MG63 (cell line): ENCODE measurements at regions not wholly inside any gene's neighbourhood (a gene's known extent, or its start where the extent isn't known, plus 50 kb on each side); places are given as distances from the start of the nearest gene placed in this dataset.
"Not testable (repeated sequence)": the region's sequence is repeated elsewhere in the genome, so short reads cannot be mapped to it uniquely, and the experiment has no call there.

Experiments used
- DNase-seq: peaks from one replicate; pipeline ENCODE4 v3.0.0-alpha.2; 2020
- H3K27me3 ChIP-seq: fragments of 250-450 bp; sonication (Bioruptor Pico); 2 replicates; pipeline ENCODE4 v1.5.1; 2020; ENCODE audit warnings: mild to moderate bottlenecking, moderate library complexity
- H3K36me3 ChIP-seq: fragments of 250-450 bp; sonication (Bioruptor Pico); 2 replicates; pipeline ENCODE4 v1.5.1; 2020; ENCODE audit warnings: mild to moderate bottlenecking, moderate library complexity
- H3K4me3 ChIP-seq: fragments of 250-450 bp; sonication (Bioruptor Pico); 2 replicates; pipeline ENCODE4 v1.5.1; 2020; ENCODE audit warnings: mild to moderate bottlenecking, moderate library complexity
- H3K9me3 ChIP-seq: fragments of 250-450 bp; sonication (Bioruptor Pico); 2 replicates; pipeline ENCODE4 v1.5.1; 2020; ENCODE audit warnings: mild to moderate bottlenecking, moderate library complexity

GRCh38 chr1:232859216-232859615 is 54.0 kb downstream of the MAP10 start:
- Histone ChIP-seq H3K4me3 (no peak overlapping the region), H3K27me3 (no peaks in the 10 kb centered on the region), H3K9me3 (no peaks in the 10 kb centered on the region), H3K36me3 (no peaks in the 10 kb centered on the region)
- no peak for DNase-seq

GRCh38 chr1:232861107-232861506 is 55.9 kb downstream of the MAP10 start:
- Histone ChIP-seq H3K36me3 (no peaks in the 10 kb centered on the region), H3K9me3 (no peaks in the 10 kb centered on the region), H3K27me3 (no peaks in the 10 kb centered on the region), H3K4me3 (no peak overlapping the region)
- no peak for DNase-seq

- DNase-seq: no peak
- Histone ChIP-seq H3K36me3 (no peaks in the 10 kb centered on the region), H3K27me3 (no peaks in the 10 kb centered on the region), H3K4me3 (no peak overlapping the region), H3K9me3 (no peaks in the 10 kb centered on the region)
These were observed 58.5 kb downstream of the MAP10 start for GRCh38 chr1:232863544-232864275.

- no peak for DNase-seq
- Histone ChIP-seq H3K36me3 (no peaks in the 10 kb centered on the region), H3K9me3 (no peaks in the 10 kb centered on the region), H3K4me3 (no peak overlapping the region), H3K27me3 (no peaks in the 10 kb centered on the region)
These were observed 60.1 kb downstream of the MAP10 start for GRCh38 chr1:232865102-232865931.

- H3K4me3 ChIP-seq: no peak overlapping the region
- no peaks in the 10 kb centered on the region for H3K36me3 ChIP-seq
- DNase-seq: peak; percentile 94
- no peaks in the 10 kb centered on the region for H3K27me3 ChIP-seq
- no peaks in the 10 kb centered on the region for H3K9me3 ChIP-seq
These were observed 63.7 kb downstream of the MAP10 start for GRCh38 chr1:232868793-232869491.

GRCh38 chr1:232871291-232871969 is 66.2 kb downstream of the MAP10 start:
- H3K36me3 ChIP-seq, H3K9me3 ChIP-seq, H3K27me3 ChIP-seq, H3K4me3 ChIP-seq, DNase-seq: not testable (repeated sequence)

GRCh38 chr1:232872284-232872683 is 67.1 kb downstream of the MAP10 start:
- no peak for DNase-seq
- Histone ChIP-seq H3K27me3 (no peaks in the 10 kb centered on the region), H3K9me3 (no peaks in the 10 kb centered on the region), H3K36me3 (no peaks in the 10 kb centered on the region), H3K4me3 (no peak overlapping the region)

GRCh38 chr1:232872738-232873137 is 67.5 kb downstream of the MAP10 start:
- Histone ChIP-seq H3K36me3 (no peaks in the 10 kb centered on the region), H3K27me3 (no peaks in the 10 kb centered on the region), H3K9me3 (no peaks in the 10 kb centered on the region), H3K4me3 (no peak overlapping the region)
- no peak for DNase-seq

GRCh38 chr1:232873412-232873811 is 68.2 kb downstream of the MAP10 start:
- H3K9me3 ChIP-seq: no peaks in the 10 kb centered on the region
- DNase-seq: no peak
- no peak overlapping the region for H3K4me3 ChIP-seq
- H3K27me3 ChIP-seq: no peaks in the 10 kb centered on the region
- no peaks in the 10 kb centered on the region for H3K36me3 ChIP-seq

- no peak for DNase-seq
- Histone ChIP-seq H3K27me3 (no peaks in the 10 kb centered on the region), H3K9me3 (no peaks in the 10 kb centered on the region), H3K36me3 (no peaks in the 10 kb centered on the region), H3K4me3 (no peak overlapping the region)
These were observed 68.7 kb downstream of the MAP10 start for GRCh38 chr1:232873931-232874330.

GRCh38 chr1:232875536-232875935 is 70.3 kb downstream of the MAP10 start:
- no peak for DNase-seq
- Histone ChIP-seq H3K36me3 (no peaks in the 10 kb centered on the region), H3K9me3 (peaks cover 3% of the 10 kb centered on the region; the same call in 1 of the 2 replicates), H3K4me3 (no peak overlapping the region), H3K27me3 (no peaks in the 10 kb centered on the region)

- peaks cover 3% of the 10 kb centered on the region; the same call in 1 of the 2 replicates for H3K9me3 ChIP-seq
- no peaks in the 10 kb centered on the region for H3K27me3 ChIP-seq
- H3K36me3 ChIP-seq: no peaks in the 10 kb centered on the region
- H3K4me3 ChIP-seq: no peak overlapping the region
- DNase-seq: no peak
These were observed 71.5 kb downstream of the MAP10 start for GRCh38 chr1:232876506-232877364.

- Histone ChIP-seq H3K4me3 (no peak overlapping the region), H3K9me3 (peaks cover 3% of the 10 kb centered on the region; the same call in 1 of the 2 replicates), H3K36me3 (no peaks in the 10 kb centered on the region), H3K27me3 (no peaks in the 10 kb centered on the region)
- DNase-seq: no peak
These were observed 72.3 kb downstream of the MAP10 start for GRCh38 chr1:232877365-232878028.

GRCh38 chr1:232878086-232878485 is 72.3 kb upstream of the NTPCR start:
- peaks cover 3% of the 10 kb centered on the region; the same call in 1 of the 2 replicates for H3K9me3 ChIP-seq
- no peaks in the 10 kb centered on the region for H3K27me3 ChIP-seq
- DNase-seq: no peak
- no peaks in the 10 kb centered on the region for H3K36me3 ChIP-seq
- H3K4me3 ChIP-seq: no peak overlapping the region

- Histone ChIP-seq H3K4me3 (no peak overlapping the region), H3K27me3 (no peaks in the 10 kb centered on the region), H3K36me3 (no peaks in the 10 kb centered on the region), H3K9me3 (peaks cover 3% of the 10 kb centered on the region; the same call in 1 of the 2 replicates)
- DNase-seq: peak; percentile 38
These were observed 70.1 kb upstream of the NTPCR start for GRCh38 chr1:232880354-232880753.
